OCI-LY3 (cell line): ENCODE measurements at regions not wholly inside any gene's neighbourhood (a gene's known extent, or its start where the extent isn't known, plus 50 kb on each side); places are given as distances from the start of the nearest gene placed in this dataset.

Experiments
- EZH2phosphoT487 ChIP-seq: fragments of 200-600 bp; shearing (Covaris generic); IDR thresholded peaks from 2 replicates; pipeline ENCODE4 v1.6.1; 2018; ENCODE audit warnings: antibody characterized with exemption, mixed run types, low read depth
- TF ChIP-seq, protein P1 (sequence below): fragments of 200-600, 300-600 bp; sonication (generic); IDR thresholded peaks from 2 replicates; pipeline ENCODE4 v1.5.1; 2014; ENCODE audit warnings: antibody characterized with exemption, low read length, low read depth

DNA sequence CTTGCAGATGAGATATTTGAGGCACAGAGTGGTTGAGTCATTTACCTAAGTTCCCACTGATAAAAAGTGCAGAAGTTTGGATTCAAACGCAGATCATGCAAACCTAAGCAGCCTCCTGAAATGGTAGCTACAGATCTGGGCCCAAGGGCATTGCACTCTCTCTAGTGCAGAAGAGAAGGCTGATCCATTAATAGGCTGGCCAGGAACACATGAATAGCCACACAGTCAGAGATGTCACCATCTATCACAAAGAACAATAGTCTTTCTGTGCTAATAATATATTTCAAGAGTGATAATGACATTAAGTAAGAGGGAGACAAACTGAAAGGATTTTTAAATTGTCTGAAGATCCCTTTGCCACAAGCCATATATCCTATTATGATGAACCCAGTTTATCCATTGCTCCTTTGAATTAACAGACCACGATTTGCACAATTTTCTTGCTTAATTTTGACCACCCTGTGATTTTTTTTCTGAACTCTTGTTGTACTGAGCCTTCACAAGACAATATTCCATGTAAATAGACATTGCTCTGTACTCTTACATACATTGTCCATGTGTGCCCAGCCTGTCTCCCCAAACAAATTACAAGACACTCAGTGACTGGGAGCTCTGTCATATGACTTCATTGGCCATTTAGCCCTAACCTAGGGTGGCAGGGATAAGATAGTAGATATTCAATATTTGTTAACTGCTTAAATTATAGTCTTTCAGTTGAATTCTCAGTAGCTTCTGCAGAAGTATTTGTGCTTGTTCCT lies 112.4 kb upstream of the RBPJ start:
- TF ChIP-seq, protein P1, sequence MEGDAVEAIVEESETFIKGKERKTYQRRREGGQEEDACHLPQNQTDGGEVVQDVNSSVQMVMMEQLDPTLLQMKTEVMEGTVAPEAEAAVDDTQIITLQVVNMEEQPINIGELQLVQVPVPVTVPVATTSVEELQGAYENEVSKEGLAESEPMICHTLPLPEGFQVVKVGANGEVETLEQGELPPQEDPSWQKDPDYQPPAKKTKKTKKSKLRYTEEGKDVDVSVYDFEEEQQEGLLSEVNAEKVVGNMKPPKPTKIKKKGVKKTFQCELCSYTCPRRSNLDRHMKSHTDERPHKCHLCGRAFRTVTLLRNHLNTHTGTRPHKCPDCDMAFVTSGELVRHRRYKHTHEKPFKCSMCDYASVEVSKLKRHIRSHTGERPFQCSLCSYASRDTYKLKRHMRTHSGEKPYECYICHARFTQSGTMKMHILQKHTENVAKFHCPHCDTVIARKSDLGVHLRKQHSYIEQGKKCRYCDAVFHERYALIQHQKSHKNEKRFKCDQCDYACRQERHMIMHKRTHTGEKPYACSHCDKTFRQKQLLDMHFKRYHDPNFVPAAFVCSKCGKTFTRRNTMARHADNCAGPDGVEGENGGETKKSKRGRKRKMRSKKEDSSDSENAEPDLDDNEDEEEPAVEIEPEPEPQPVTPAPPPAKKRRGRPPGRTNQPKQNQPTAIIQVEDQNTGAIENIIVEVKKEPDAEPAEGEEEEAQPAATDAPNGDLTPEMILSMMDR, result no peak
- no peak for TF ChIP-seq EZH2phosphoT487
